ENCODE measurements at regions not wholly inside any gene's neighbourhood (a gene's known extent, or its start where the extent isn't known, plus 50 kb on each side); places are given as distances from the start of the nearest gene placed in this dataset.

- Histone ChIP-seq H3K4me1 (ENCODE audit: control insufficient read depth, insufficient read depth, low read length) (no peaks in the 10 kb centered on the region), H2AFZ (ENCODE audit: control insufficient read depth, low read depth, low read length) (no peak overlapping the region), H3K27ac (ENCODE audit: control insufficient read depth, insufficient read depth) (no peak overlapping the region), H3K36me3 (ENCODE audit: control insufficient read depth in 2 of 2, insufficient read depth in 2 of 2, low read length in 1 of 2) (no peaks in the 10 kb centered on the region), H3K27me3 (replicated peaks in 1 of 2; ENCODE audit: control insufficient read depth in 2 of 2, insufficient read depth in 2 of 2, low read length in 1 of 2) (no peaks in the 10 kb centered on the region), H3K79me2 (ENCODE audit: control insufficient read depth, insufficient read depth, low read length) (no peaks in the 10 kb centered on the region), H4K20me1 (ENCODE audit: control insufficient read depth, insufficient read depth) (no peaks in the 10 kb centered on the region), H3K9ac (ENCODE audit: control insufficient read depth, insufficient read depth, low read length) (no peak overlapping the region), H3K4me3 (no peak overlapping the region), H3K4me2 (ENCODE audit: control insufficient read depth, insufficient read depth) (no peak overlapping the region), H3K9me3 (replicated peaks; ENCODE audit: control insufficient read depth, insufficient read depth, low read length) (no peaks in the 10 kb centered on the region)
- TF ChIP-seq BCL11A (IDR thresholded peaks at IDR 0.05; ENCODE audit: low read depth, low read length) = no peak
- TF ChIP-seq DPF2 (IDR thresholded peaks at IDR 0.05) = peak; percentile 22; the same call in 1 of the 2 replicates
- TF ChIP-seq SPI1 (IDR thresholded peaks at IDR 0.05; ENCODE audit: borderline replicate concordance, insufficient read depth, low read depth, low read length) = peak; percentile 60; the same call in 1 of the 2 replicates
- no peak for TF ChIP-seq MAX (IDR thresholded peaks at IDR 0.05; ENCODE audit: low read depth, low read length)
- no peak for TF ChIP-seq SMARCA5 (IDR thresholded peaks at IDR 0.05)
- ChIA-PET CTCF (interaction anchor here (0.9 kb wide), 1 partner anchor 16 kb away, joined by 3 read pairs; no protein-coding TSS in a partner anchor), POLR2A (no interaction called here), RAD21 (ENCODE audit: unreplicated experiment) (no interaction called here), SMC1A (ENCODE audit: uncharacterized antibody, unreplicated experiment) (interaction anchor here (0.6 kb wide), 1 partner anchor 19 kb away, joined by 3 read pairs; no protein-coding TSS in a partner anchor)
- 17% methylated on average over 10 of the region's 12 CpGs for WGBS (ENCODE audit: insufficient coverage, insufficient replicate concordance, low lambda C conversion rate, missing lambda C conversion rate)
- in situ Hi-C loops (cut with MboI) = no loop called here
- FAIRE-seq (no peak), DNase-seq (ENCODE audit: low read depth, low spot score) (no peak), ATAC-seq (peak; percentile 59)
- no TSS peak for BruUV-seq (replicated peaks)
- intact Hi-C loops (cut with micrococcal nuclease; ENCODE audit: unreplicated experiment) = no loop called here
These were observed 447.5 kb downstream of the AACS start for GRCh38 chr12:125512541-125513298.

GRCh38 chr12:125515887-125516286 lies 450.7 kb downstream of the AACS start:
- no peaks in the 10 kb centered on the region for H3K79me2 ChIP-seq (ENCODE audit: control insufficient read depth, insufficient read depth, low read length)
- H2AFZ ChIP-seq (ENCODE audit: control insufficient read depth, low read depth, low read length) = no peak overlapping the region
- ChIA-PET SMC1A (ENCODE audit: uncharacterized antibody, unreplicated experiment) (no interaction called here), RAD21 (ENCODE audit: unreplicated experiment) (no interaction called here), CTCF (interaction anchor here (1.2 kb wide), 1 partner anchor 19 kb away, joined by 3 read pairs; no protein-coding TSS in a partner anchor), POLR2A (no interaction called here)
- H3K9ac ChIP-seq (ENCODE audit: control insufficient read depth, insufficient read depth, low read length) = no peak overlapping the region
- no peak overlapping the region for H3K4me2 ChIP-seq (ENCODE audit: control insufficient read depth, insufficient read depth)
- no TSS peak for BruUV-seq (replicated peaks)
- no peaks in the 10 kb centered on the region for H3K9me3 ChIP-seq (replicated peaks; ENCODE audit: control insufficient read depth, insufficient read depth, low read length)
- WGBS (ENCODE audit: insufficient coverage, insufficient replicate concordance, low lambda C conversion rate, missing lambda C conversion rate) = 41% methylated on average over 8 of the region's 8 CpGs
- DNase-seq (ENCODE audit: low read depth, low spot score) (no peak), FAIRE-seq (no peak), ATAC-seq (no peak)
- no peak overlapping the region for H3K4me3 ChIP-seq
- intact Hi-C loops (cut with micrococcal nuclease; ENCODE audit: unreplicated experiment) (no loop called here), in situ Hi-C loops (cut with MboI) (no loop called here)
- no peaks in the 10 kb centered on the region for H4K20me1 ChIP-seq (ENCODE audit: control insufficient read depth, insufficient read depth)
- no peaks in the 10 kb centered on the region for H3K4me1 ChIP-seq (ENCODE audit: control insufficient read depth, insufficient read depth, low read length)
- no peak overlapping the region for H3K27ac ChIP-seq (ENCODE audit: control insufficient read depth, insufficient read depth)
- no peaks in the 10 kb centered on the region for H3K27me3 ChIP-seq (replicated peaks in 1 of 2; ENCODE audit: control insufficient read depth in 2 of 2, insufficient read depth in 2 of 2, low read length in 1 of 2)
- no peaks in the 10 kb centered on the region for H3K36me3 ChIP-seq (ENCODE audit: control insufficient read depth in 2 of 2, insufficient read depth in 2 of 2, low read length in 1 of 2)
- TF ChIP-seq ZBTB33 (IDR thresholded peaks at IDR 0.05) = no peak
- TF ChIP-seq CBFB (IDR thresholded peaks at IDR 0.05; ENCODE audit: low read depth) = no peak
- TF ChIP-seq HCFC1 (IDR thresholded peaks at IDR 0.05; ENCODE audit: low read length) = no peak
- no peak for TF ChIP-seq SRF (IDR thresholded peaks at IDR 0.05; ENCODE audit: low read depth in 2 of 2, low read length in 2 of 2)
- no peak for TF ChIP-seq RUNX3 (IDR thresholded peaks at IDR 0.05; ENCODE audit: low read length)
- no peak for TF ChIP-seq POLR2AphosphoS2 (IDR thresholded peaks at IDR 0.05; ENCODE audit: low read depth, low read length)
- TF ChIP-seq BACH1 (IDR thresholded peaks at IDR 0.05; ENCODE audit: borderline replicate concordance) = no peak
- no peak for TF ChIP-seq KDM1A (IDR thresholded peaks at IDR 0.05; ENCODE audit: borderline replicate concordance)
- no peak for TF ChIP-seq CBX5 (IDR thresholded peaks at IDR 0.05; ENCODE audit: low read depth)
- no peak for TF ChIP-seq KLF5 (IDR thresholded peaks at IDR 0.05; ENCODE audit: partially characterized antibody)
